Neural cell (in vitro differentiated cells): ENCODE measurements at regions not wholly inside any gene's neighbourhood (a gene's known extent, or its start where the extent isn't known, plus 50 kb on each side); places are given as distances from the start of the nearest gene placed in this dataset.

Source experiments
- H2AFZ ChIP-seq: fragments of 200-600, 300-800 bp; sonication (generic), shearing (Covaris generic); 2 replicates; pipeline ENCODE4 v1.6.0; 2014; ENCODE audit warnings: low read depth, mild to moderate bottlenecking, antibody characterized with exemption, low read length, moderate library complexity
- H3F3A ChIP-seq: fragments of 200-600 bp; shearing (Covaris generic); 2 replicates; pipeline ENCODE4 v1.6.1; 2016; ENCODE audit warnings: mild to moderate bottlenecking, moderate library complexity, mixed read lengths, antibody characterized with exemption, low read length; ENCODE audit not compliant: insufficient read depth, poor library complexity, severe bottlenecking
- H3K27ac ChIP-seq: fragments of 200-600, 300-800 bp; sonication (generic), shearing (Covaris generic); 2 replicates; pipeline ENCODE4 v1.5.1; 2014; ENCODE audit warnings: mild to moderate bottlenecking, low read length, moderate library complexity
- H3K27me3 ChIP-seq: fragments of 300-800, 200-600 bp; sonication (generic), shearing (Covaris generic); 2 replicates; pipeline ENCODE4 v1.6.0; 2014; ENCODE audit warnings: mild to moderate bottlenecking, low read depth, low read length, moderate library complexity; ENCODE audit not compliant: insufficient read depth
- H3K36me3 ChIP-seq: fragments of 300-800, 200-600 bp; sonication (generic), shearing (Covaris generic); 2 replicates; pipeline ENCODE4 v1.5.1; 2014; ENCODE audit warnings: mild to moderate bottlenecking, antibody characterized with exemption, low read length, moderate library complexity; ENCODE audit not compliant: insufficient read depth
- H3K4me2 ChIP-seq: fragments of 300-800, 200-600 bp; sonication (generic), shearing (Covaris generic); 2 replicates; pipeline ENCODE4 v1.6.0; 2014; ENCODE audit warnings: mild to moderate bottlenecking, low read length
- H3K4me3 ChIP-seq: fragments of 300-800, 200-600 bp; sonication (generic), shearing (Covaris generic); 2 replicates; pipeline ENCODE4 v1.5.1; 2014; ENCODE audit warnings: mild to moderate bottlenecking, low read length, moderate library complexity
- H3K79me2 ChIP-seq: fragments of 200-600 bp; shearing (Covaris generic); replicated peaks from 2 replicates; pipeline ENCODE4 v1.6.0; 2014; ENCODE audit warnings: mild to moderate bottlenecking, low read length, moderate library complexity; ENCODE audit not compliant: insufficient read depth
- H3K9ac ChIP-seq: fragments of 300-800, 200-600 bp; sonication (generic), shearing (Covaris generic); 2 replicates; pipeline ENCODE4 v1.6.1; 2016; ENCODE audit warnings: mild to moderate bottlenecking, low read length, mixed read lengths
- H3K9me2 ChIP-seq: fragments of 200-600 bp; shearing (Covaris generic); 2 replicates; pipeline ENCODE4 v1.6.1; 2016; ENCODE audit warnings: mild to moderate bottlenecking, low read length, mixed read lengths; ENCODE audit not compliant: insufficient read depth
- H3K9me3 ChIP-seq: fragments of 200-600, 300-800 bp; sonication (generic), shearing (Covaris generic); 2 replicates; pipeline ENCODE4 v1.6.1; 2016; ENCODE audit warnings: mild to moderate bottlenecking, mixed run types, low read length, moderate library complexity, mixed read lengths
- H4K20me1 ChIP-seq: fragments of 200-600 bp; shearing (Covaris generic); 2 replicates; pipeline ENCODE4 v1.6.1; 2016; ENCODE audit warnings: mild to moderate bottlenecking, mixed run types; ENCODE audit not compliant: insufficient read depth
- EP300 ChIP-seq: fragments of 450-650 bp; conservative IDR thresholded peaks from 2 replicates; pipeline ENCODE4 v1.6.1; 2014; ENCODE audit warnings: antibody characterized with exemption, mild to moderate bottlenecking, moderate library complexity; ENCODE audit not compliant: poor library complexity, severe bottlenecking
- EZH2 ChIP-seq: fragments of 200-600, 300-800 bp; shearing (Covaris generic), sonication (generic); IDR thresholded peaks from 2 replicates; pipeline ENCODE4 v1.6.1; 2014; ENCODE audit warnings: antibody characterized with exemption, low read length, borderline replicate concordance, mild to moderate bottlenecking; ENCODE audit not compliant: insufficient read depth, poor library complexity, severe bottlenecking
- MXI1 ChIP-seq: fragments of 450-650 bp; conservative IDR thresholded peaks from 2 replicates; pipeline ENCODE4 v1.6.1; 2014; ENCODE audit warnings: antibody characterized with exemption, mild to moderate bottlenecking; ENCODE audit not compliant: poor library complexity, severe bottlenecking
- POLR2AphosphoS5 ChIP-seq: IDR thresholded peaks from 2 replicates; pipeline ENCODE4 v1.6.1; 2012
- RAD21 ChIP-seq: fragments of 450-650 bp; conservative IDR thresholded peaks from 2 replicates; pipeline ENCODE4 v1.6.1; 2014; ENCODE audit warnings: antibody characterized with exemption, mild to moderate bottlenecking, moderate library complexity
- REST ChIP-seq: IDR thresholded peaks from 2 replicates; pipeline ENCODE4 v1.6.1; 2012; ENCODE audit warnings: borderline replicate concordance
- SMC3 ChIP-seq: fragments of 450-650 bp; conservative IDR thresholded peaks from 2 replicates; pipeline ENCODE4 v1.6.1; 2014; ENCODE audit warnings: antibody characterized with exemption, mild to moderate bottlenecking, moderate library complexity; ENCODE audit not compliant: poor library complexity
- TAF1 ChIP-seq: IDR thresholded peaks from 2 replicates; pipeline ENCODE4 v1.6.1; 2012; ENCODE audit warnings: low read depth
- TF ChIP-seq, protein P1 (sequence below): fragments of 450-650 bp; IDR thresholded peaks from 2 replicates; pipeline ENCODE4 v1.5.1; 2014; ENCODE audit warnings: antibody characterized with exemption, mild to moderate bottlenecking, moderate library complexity; ENCODE audit not compliant: poor library complexity, severe bottlenecking

GRCh38 chr6:69609836-69610472 lies 186.9 kb downstream of the LMBRD1 start:
- Histone ChIP-seq H3K9ac (no peak overlapping the region), H3K9me2 (no peaks in the 10 kb centered on the region), H3K27ac (no peak overlapping the region), H3K4me2 (no peak overlapping the region), H3K27me3 (no peaks in the 10 kb centered on the region), H3F3A (no peaks in the 10 kb centered on the region), H3K36me3 (no peaks in the 10 kb centered on the region), H3K9me3 (no peaks in the 10 kb centered on the region), H2AFZ (no peak overlapping the region), H3K79me2 (no peaks in the 10 kb centered on the region), H4K20me1 (no peaks in the 10 kb centered on the region), H3K4me3 (no peak overlapping the region)
- TF ChIP-seq TAF1 = no peak
- no peak for TF ChIP-seq EP300
- TF ChIP-seq RAD21 = no peak
- no peak for TF ChIP-seq REST
- TF ChIP-seq POLR2AphosphoS5 = no peak
- TF ChIP-seq MXI1 = no peak
- TF ChIP-seq SMC3 = no peak
- no peak for TF ChIP-seq EZH2
- TF ChIP-seq, protein P1, sequence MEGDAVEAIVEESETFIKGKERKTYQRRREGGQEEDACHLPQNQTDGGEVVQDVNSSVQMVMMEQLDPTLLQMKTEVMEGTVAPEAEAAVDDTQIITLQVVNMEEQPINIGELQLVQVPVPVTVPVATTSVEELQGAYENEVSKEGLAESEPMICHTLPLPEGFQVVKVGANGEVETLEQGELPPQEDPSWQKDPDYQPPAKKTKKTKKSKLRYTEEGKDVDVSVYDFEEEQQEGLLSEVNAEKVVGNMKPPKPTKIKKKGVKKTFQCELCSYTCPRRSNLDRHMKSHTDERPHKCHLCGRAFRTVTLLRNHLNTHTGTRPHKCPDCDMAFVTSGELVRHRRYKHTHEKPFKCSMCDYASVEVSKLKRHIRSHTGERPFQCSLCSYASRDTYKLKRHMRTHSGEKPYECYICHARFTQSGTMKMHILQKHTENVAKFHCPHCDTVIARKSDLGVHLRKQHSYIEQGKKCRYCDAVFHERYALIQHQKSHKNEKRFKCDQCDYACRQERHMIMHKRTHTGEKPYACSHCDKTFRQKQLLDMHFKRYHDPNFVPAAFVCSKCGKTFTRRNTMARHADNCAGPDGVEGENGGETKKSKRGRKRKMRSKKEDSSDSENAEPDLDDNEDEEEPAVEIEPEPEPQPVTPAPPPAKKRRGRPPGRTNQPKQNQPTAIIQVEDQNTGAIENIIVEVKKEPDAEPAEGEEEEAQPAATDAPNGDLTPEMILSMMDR = no peak

DNA sequence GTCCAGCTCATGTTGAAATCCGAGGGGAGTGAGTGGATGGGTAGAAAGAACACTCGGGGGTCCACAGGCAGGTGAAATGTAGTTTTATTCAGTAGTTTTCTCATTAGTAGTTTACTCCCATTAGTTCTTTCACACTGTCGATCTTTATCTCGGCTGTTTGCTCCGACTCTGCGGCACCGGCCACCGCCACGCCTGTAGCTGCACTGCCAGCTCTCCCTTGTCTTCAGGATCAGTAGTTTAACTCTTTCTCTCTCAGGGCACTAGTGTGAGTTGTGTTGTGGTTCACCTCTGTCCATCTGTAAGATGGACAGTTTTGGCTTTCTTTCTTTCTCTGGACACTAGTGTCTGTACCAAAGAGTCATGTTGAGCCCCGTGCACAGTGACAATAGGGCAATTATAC lies 195.7 kb downstream of the LMBRD1 start:
- Histone ChIP-seq H3F3A (no peaks in the 10 kb centered on the region), H3K4me3 (no peak overlapping the region), H3K4me2 (no peak overlapping the region), H3K36me3 (no peaks in the 10 kb centered on the region), H3K9ac (no peak overlapping the region), H4K20me1 (no peaks in the 10 kb centered on the region), H3K27ac (no peak overlapping the region), H3K9me3 (no peaks in the 10 kb centered on the region), H3K79me2 (no peaks in the 10 kb centered on the region), H3K27me3 (no peaks in the 10 kb centered on the region), H3K9me2 (no peaks in the 10 kb centered on the region), H2AFZ (no peak overlapping the region)
- TF ChIP-seq MXI1 = no peak
- TF ChIP-seq REST = no peak
- TF ChIP-seq TAF1 = no peak
- no peak for TF ChIP-seq RAD21
- TF ChIP-seq, protein P1 = no peak
- no peak for TF ChIP-seq EZH2
- TF ChIP-seq SMC3 = no peak
- no peak for TF ChIP-seq POLR2AphosphoS5
- TF ChIP-seq EP300 = no peak
